ENCODE measurements at regions not wholly inside any gene's neighbourhood (a gene's known extent, or its start where the extent isn't known, plus 50 kb on each side); places are given as distances from the start of the nearest gene placed in this dataset.
"Not testable (repeated sequence)": the region's sequence is repeated elsewhere in the genome, so short reads cannot be mapped to it uniquely, and the experiment has no call there.

- no peaks in the 10 kb centered on the region for H3K27me3 ChIP-seq (ENCODE audit: low read length)
- TF ChIP-seq EZH2 (IDR thresholded peaks at IDR 0.05; ENCODE audit: low read length, unreplicated experiment) (no peak), EZH2phosphoT487 (IDR thresholded peaks at IDR 0.05; ENCODE audit: borderline replicate concordance, low read length) (no peak)
- no peak overlapping the region for H3K4me3 ChIP-seq (ENCODE audit: low read length)
- intact Hi-C loops (cut with micrococcal nuclease): no loop called here
- H3K36me3 ChIP-seq (ENCODE audit: low read depth, low read length): no peaks in the 10 kb centered on the region
- POLR2A ChIA-PET (ENCODE audit: unreplicated experiment): no interaction called here
- no peak overlapping the region for H3K4me2 ChIP-seq (ENCODE audit: low read length)
- no peak overlapping the region for H3K9ac ChIP-seq (ENCODE audit: low read length)
- no peaks in the 10 kb centered on the region for H3K9me2 ChIP-seq (replicated peaks; ENCODE audit: low read length)
- H2AFZ ChIP-seq (ENCODE audit: low read length): no peak overlapping the region
- H3K4me1 ChIP-seq (ENCODE audit: insufficient read depth, low read length): no peaks in the 10 kb centered on the region
- H3K9me3 ChIP-seq (ENCODE audit: low read length): no peaks in the 10 kb centered on the region
- no peaks in the 10 kb centered on the region for H3F3A ChIP-seq (ENCODE audit: low read length, unreplicated experiment)
- no TSS peak for BruUV-seq (replicated peaks)
- H4K20me1 ChIP-seq (ENCODE audit: low read length): no peaks in the 10 kb centered on the region
- H3K27ac ChIP-seq (ENCODE audit: low read length): no peak overlapping the region
- CTCF ChIA-PET: no interaction called here
- no peaks in the 10 kb centered on the region for H3K79me2 ChIP-seq (ENCODE audit: low read length)
- ATAC-seq (no peak), DNase-seq (no peak)
Observed at GRCh38 chr7:67662804-67663203, 666.2 kb downstream of the TYW1 start.

- Histone ChIP-seq H3K9me2 (replicated peaks; ENCODE audit: low read length) (no peaks in the 10 kb centered on the region), H2AFZ (ENCODE audit: low read length) (no peak overlapping the region), H3K9ac (ENCODE audit: low read length) (no peak overlapping the region), H3K27ac (ENCODE audit: low read length) (no peak overlapping the region), H3K36me3 (ENCODE audit: low read depth, low read length) (no peaks in the 10 kb centered on the region), H3K4me1 (ENCODE audit: insufficient read depth, low read length) (no peaks in the 10 kb centered on the region), H3K4me2 (ENCODE audit: low read length) (no peak overlapping the region), H3F3A (ENCODE audit: low read length, unreplicated experiment) (no peaks in the 10 kb centered on the region), H3K79me2 (ENCODE audit: low read length) (no peaks in the 10 kb centered on the region), H3K9me3 (ENCODE audit: low read length) (no peaks in the 10 kb centered on the region), H3K4me3 (ENCODE audit: low read length) (no peak overlapping the region), H4K20me1 (ENCODE audit: low read length) (no peaks in the 10 kb centered on the region), H3K27me3 (ENCODE audit: low read length) (no peaks in the 10 kb centered on the region)
- BruUV-seq (replicated peaks): no TSS peak
- intact Hi-C loops (cut with micrococcal nuclease): no loop called here
- DNase-seq (no peak), ATAC-seq (no peak)
- ChIA-PET POLR2A (ENCODE audit: unreplicated experiment) (no interaction called here), CTCF (no interaction called here)
- TF ChIP-seq, protein P1, sequence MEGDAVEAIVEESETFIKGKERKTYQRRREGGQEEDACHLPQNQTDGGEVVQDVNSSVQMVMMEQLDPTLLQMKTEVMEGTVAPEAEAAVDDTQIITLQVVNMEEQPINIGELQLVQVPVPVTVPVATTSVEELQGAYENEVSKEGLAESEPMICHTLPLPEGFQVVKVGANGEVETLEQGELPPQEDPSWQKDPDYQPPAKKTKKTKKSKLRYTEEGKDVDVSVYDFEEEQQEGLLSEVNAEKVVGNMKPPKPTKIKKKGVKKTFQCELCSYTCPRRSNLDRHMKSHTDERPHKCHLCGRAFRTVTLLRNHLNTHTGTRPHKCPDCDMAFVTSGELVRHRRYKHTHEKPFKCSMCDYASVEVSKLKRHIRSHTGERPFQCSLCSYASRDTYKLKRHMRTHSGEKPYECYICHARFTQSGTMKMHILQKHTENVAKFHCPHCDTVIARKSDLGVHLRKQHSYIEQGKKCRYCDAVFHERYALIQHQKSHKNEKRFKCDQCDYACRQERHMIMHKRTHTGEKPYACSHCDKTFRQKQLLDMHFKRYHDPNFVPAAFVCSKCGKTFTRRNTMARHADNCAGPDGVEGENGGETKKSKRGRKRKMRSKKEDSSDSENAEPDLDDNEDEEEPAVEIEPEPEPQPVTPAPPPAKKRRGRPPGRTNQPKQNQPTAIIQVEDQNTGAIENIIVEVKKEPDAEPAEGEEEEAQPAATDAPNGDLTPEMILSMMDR (conservative IDR thresholded peaks at IDR 0.05; ENCODE audit: low read depth, low read length): no peak
Observed at GRCh38 chr7:67663644-67664043, 667.0 kb downstream of the TYW1 start.

DNA sequence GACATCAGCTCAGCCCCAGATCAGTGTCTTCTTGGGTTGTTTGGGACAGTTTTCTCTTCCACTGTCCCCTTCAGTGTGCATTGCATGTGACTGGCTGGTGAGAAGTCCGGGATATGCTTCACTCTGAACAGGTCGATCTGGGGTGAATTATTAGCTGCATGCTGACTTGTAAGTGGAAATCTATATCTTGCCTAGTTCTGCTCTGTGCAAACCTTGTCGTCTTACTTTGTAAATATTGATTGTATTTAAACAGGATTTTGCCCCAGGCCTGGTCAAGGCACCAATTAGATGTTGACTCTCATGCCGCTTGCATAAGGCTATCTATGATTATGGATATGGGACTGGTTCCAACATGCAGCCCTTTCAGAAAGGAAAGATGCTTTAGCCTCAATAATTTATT, 669.7 kb downstream of the TYW1 start:
- H3K9me2 ChIP-seq (replicated peaks; ENCODE audit: low read length); H3K4me1 ChIP-seq (ENCODE audit: insufficient read depth, low read length); H3K79me2 ChIP-seq (ENCODE audit: low read length); ATAC-seq; H3F3A ChIP-seq (ENCODE audit: low read length, unreplicated experiment); H3K4me3 ChIP-seq (ENCODE audit: low read length); CTCF ChIA-PET; H3K9ac ChIP-seq (ENCODE audit: low read length); H3K36me3 ChIP-seq (ENCODE audit: low read depth, low read length); POLR2A ChIA-PET (ENCODE audit: unreplicated experiment); H4K20me1 ChIP-seq (ENCODE audit: low read length); BruUV-seq (replicated peaks); H3K27me3 ChIP-seq (ENCODE audit: low read length); H2AFZ ChIP-seq (ENCODE audit: low read length); H3K9me3 ChIP-seq (ENCODE audit: low read length); intact Hi-C loops (cut with micrococcal nuclease); DNase-seq; H3K4me2 ChIP-seq (ENCODE audit: low read length); H3K27ac ChIP-seq (ENCODE audit: low read length): not testable (repeated sequence)

DNA sequence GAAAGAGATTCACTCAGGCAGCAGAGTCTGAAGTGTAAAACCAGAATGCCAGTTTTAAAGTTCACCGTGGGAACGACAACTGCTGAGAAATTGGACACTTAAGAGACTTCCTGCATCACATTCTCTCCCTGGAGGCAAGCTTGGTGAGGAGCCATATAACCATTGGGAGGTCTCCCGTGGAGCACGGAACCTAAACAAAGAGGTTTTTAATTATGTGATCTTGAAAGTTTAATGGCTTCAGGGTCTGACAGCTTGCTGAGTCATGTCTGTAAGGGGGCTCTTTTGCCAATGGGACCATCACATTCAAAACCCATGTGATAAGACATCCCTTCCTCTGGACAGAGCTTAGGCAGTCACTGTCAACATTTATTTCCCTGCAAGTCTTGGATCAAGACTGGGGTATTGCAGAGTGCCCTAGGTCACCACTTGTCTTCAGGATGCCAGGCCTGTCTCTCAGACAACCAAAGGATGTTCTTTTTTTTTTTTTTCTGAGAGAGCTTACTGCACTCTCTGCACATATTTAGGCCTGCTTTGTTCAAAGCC, 674.4 kb downstream of the TYW1 start:
- DNase-seq: no peak
- no peak overlapping the region for H3K9ac ChIP-seq (ENCODE audit: low read length)
- H3K27ac ChIP-seq (ENCODE audit: low read length): no peak overlapping the region
- no peaks in the 10 kb centered on the region for H3F3A ChIP-seq (ENCODE audit: low read length, unreplicated experiment)
- H3K4me3 ChIP-seq (ENCODE audit: low read length): no peak overlapping the region
- H3K27me3 ChIP-seq (ENCODE audit: low read length): no peaks in the 10 kb centered on the region
- ATAC-seq: no peak
- H3K36me3 ChIP-seq (ENCODE audit: low read depth, low read length): no peaks in the 10 kb centered on the region
- H3K9me3 ChIP-seq (ENCODE audit: low read length): no peaks in the 10 kb centered on the region
- intact Hi-C loops (cut with micrococcal nuclease): no loop called here
- POLR2A ChIA-PET (ENCODE audit: unreplicated experiment): no interaction called here
- H2AFZ ChIP-seq (ENCODE audit: low read length): no peak overlapping the region
- TF ChIP-seq EZH2phosphoT487 (IDR thresholded peaks at IDR 0.05; ENCODE audit: borderline replicate concordance, low read length): no peak
- TF ChIP-seq EZH2 (IDR thresholded peaks at IDR 0.05; ENCODE audit: low read length, unreplicated experiment): no peak
- TF ChIP-seq, protein P1 (conservative IDR thresholded peaks at IDR 0.05; ENCODE audit: low read depth, low read length): no peak
- no peaks in the 10 kb centered on the region for H3K9me2 ChIP-seq (replicated peaks; ENCODE audit: low read length)
- no peaks in the 10 kb centered on the region for H3K79me2 ChIP-seq (ENCODE audit: low read length)
- H3K4me1 ChIP-seq (ENCODE audit: insufficient read depth, low read length): no peaks in the 10 kb centered on the region
- CTCF ChIA-PET: no interaction called here
- H3K4me2 ChIP-seq (ENCODE audit: low read length): no peak overlapping the region
- no peaks in the 10 kb centered on the region for H4K20me1 ChIP-seq (ENCODE audit: low read length)
- no TSS peak for BruUV-seq (replicated peaks)
